IPS-18a (cell line): ENCODE measurements at regions not wholly inside any gene's neighbourhood (a gene's known extent, or its start where the extent isn't known, plus 50 kb on each side); places are given as distances from the start of the nearest gene placed in this dataset.

Experiments used
- H3K27ac ChIP-seq: one replicate; pipeline ENCODE4 v1.5.1; 2013; ENCODE audit warnings: low read length
- H3K27me3 ChIP-seq: one replicate; pipeline ENCODE4 v1.6.1; 2013; ENCODE audit warnings: mild to moderate bottlenecking, low read length; ENCODE audit not compliant: control insufficient read depth, insufficient read depth
- H3K36me3 ChIP-seq: one replicate; pipeline ENCODE4 v1.6.1; 2013; ENCODE audit warnings: low read depth, low read length; ENCODE audit not compliant: control insufficient read depth
- H3K4me1 ChIP-seq: one replicate; pipeline ENCODE4 v1.6.1; 2013; ENCODE audit warnings: low read depth, low read length; ENCODE audit not compliant: control insufficient read depth
- H3K4me3 ChIP-seq: one replicate; pipeline ENCODE4 v1.5.1; 2013; ENCODE audit warnings: low read length
- H3K9ac ChIP-seq: one replicate; pipeline ENCODE4 v1.6.1; 2013; ENCODE audit warnings: mild to moderate bottlenecking, low read length, moderate library complexity
- H3K9me3 ChIP-seq: one replicate; pipeline ENCODE4 v1.6.1; 2013; ENCODE audit warnings: low read depth, low read length; ENCODE audit not compliant: control insufficient read depth

DNA sequence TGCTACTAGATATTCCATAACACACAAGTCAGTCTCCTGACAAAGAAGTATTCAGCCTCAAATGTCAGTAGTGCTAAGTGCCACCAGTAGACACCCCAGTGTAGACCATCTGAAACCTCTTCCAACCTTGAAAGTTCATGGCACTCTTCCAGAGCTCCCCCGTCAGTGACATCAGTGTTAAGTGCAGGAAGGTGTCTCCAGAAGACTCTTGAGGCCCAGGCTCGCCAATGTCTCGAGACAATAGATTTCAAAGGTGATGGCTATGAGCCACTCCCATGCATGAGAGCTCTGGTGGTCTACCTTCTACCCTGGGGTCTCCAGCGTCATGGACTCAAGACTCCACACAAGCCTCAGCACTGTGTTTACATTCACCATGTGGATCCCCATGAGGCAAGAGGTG is 183.8 kb downstream of the SMAD2 start:
- Histone ChIP-seq H3K9me3 (no peaks in the 10 kb centered on the region), H3K4me3 (no peak overlapping the region), H3K36me3 (no peaks in the 10 kb centered on the region), H3K4me1 (peaks cover 4% of the 10 kb centered on the region), H3K9ac (no peak overlapping the region), H3K27ac (no peak overlapping the region), H3K27me3 (peaks cover 10% of the 10 kb centered on the region)

DNA sequence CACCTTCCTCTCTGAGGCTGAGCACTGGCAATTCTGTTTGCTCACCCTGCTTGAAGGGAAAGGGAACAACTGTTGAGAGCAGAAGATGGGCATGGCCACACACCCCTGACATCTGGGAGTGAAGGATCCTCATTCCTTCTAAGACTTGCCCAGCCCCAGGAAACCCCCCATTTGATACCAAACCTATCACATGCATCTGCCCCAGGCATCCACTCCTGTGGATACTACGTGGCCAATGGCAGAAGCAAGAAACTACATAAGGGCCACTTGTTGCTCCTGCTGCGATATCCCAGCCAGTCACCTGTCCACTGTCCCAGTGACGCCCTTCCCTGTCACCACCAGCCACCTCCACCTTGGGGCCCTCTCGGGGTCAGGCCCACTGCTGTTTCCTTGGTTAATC is 185.2 kb downstream of the SMAD2 start:
- Histone ChIP-seq H3K4me1 (peaks cover 4% of the 10 kb centered on the region), H3K9ac (no peak overlapping the region), H3K27me3 (peaks cover 10% of the 10 kb centered on the region), H3K9me3 (no peaks in the 10 kb centered on the region), H3K27ac (no peak overlapping the region), H3K4me3 (no peak overlapping the region), H3K36me3 (no peaks in the 10 kb centered on the region)

DNA sequence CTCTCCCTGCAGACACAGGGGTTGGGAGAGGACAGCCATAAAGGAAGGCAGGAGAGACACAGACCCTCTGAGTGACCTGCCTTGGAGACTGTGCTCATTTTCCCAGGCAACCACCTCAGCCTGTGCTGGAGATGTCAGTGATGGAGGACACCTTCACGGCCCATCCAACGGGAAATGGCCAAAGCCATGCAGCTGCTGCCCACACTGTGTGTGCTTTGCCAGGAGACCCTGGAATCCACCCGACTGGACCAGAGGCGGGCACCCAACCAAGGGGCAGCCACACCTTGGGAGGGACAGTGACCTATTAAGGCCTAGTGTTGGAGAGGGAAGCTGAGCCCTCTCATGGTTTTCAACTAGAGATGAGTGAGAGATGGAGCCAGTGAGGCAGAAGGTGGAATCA is 192.5 kb downstream of the SMAD2 start:
- H3K27me3 ChIP-seq = no peaks in the 10 kb centered on the region
- H3K9me3 ChIP-seq = no peaks in the 10 kb centered on the region
- no peak overlapping the region for H3K27ac ChIP-seq
- no peak overlapping the region for H3K9ac ChIP-seq
- H3K36me3 ChIP-seq = no peaks in the 10 kb centered on the region
- H3K4me3 ChIP-seq = no peak overlapping the region
- H3K4me1 ChIP-seq = no peaks in the 10 kb centered on the region

DNA sequence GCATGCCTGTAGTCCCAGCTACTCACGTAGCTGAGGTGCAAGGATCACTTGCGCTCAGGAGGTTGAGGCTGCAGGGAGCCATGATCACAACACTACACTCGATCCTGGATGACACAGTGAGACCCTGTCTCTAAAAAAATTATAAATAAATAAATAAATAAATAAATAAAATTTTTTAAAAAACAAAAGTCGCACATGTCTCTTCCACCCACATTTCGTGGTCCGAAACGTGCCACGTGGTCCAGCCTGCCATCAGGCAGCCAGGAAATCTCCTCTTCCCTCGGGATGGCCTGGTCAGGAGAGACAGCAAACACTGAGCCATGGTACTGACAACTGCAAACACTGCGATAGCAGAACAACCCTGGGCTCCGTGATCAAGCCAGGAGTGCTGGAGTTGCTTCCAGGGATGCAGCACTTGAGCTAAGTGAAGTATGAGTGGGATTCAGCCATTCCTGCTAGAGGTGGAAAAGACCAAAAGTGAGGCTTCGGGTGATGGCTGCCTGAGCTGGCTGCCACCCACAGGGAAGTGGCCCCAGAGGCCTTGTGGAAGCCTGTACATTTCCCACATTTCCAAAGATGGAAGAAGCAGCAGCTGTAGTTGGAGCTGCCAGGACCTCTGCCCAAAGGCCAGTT is 193.1 kb downstream of the SMAD2 start:
- Histone ChIP-seq H3K36me3 (no peaks in the 10 kb centered on the region), H3K9me3 (no peaks in the 10 kb centered on the region), H3K4me1 (no peaks in the 10 kb centered on the region), H3K4me3 (no peak overlapping the region), H3K27me3 (no peaks in the 10 kb centered on the region), H3K27ac (no peak overlapping the region), H3K9ac (no peak overlapping the region)

DNA sequence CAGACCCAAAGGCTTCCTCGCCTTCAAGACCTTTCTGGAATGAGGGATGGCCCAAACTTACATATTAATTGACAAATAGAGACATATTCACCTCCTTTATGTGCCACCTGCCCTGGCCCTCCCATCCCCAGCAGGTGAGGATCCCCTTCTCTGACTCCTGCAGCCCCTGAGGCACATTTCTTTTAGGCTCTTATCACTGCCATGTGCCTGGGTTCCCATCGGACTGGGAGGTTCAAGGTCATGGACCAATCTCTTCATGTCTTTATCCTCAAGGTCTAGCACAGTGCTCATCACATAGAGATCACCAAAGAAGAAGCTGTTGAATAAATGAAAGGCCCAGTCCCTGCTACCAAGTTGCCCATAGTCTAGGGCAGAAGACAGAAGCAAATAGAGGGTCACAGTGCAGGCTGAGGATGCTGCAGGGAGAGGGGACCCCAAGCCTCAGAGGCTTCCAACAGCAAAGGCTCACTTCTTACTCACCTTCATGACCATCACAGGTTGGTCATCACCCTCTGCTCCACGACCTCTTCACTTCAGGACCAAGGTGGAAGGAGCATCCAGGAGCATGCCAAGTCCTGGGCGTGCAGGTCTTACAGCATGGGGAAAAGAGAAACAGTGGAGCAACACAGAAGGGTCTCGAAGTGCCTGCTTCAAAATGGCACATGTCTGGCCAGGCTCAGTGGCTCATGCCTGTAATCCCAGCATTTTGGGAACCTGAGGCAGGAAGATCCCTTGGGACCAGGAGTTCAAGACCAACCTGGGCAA is 193.9 kb downstream of the SMAD2 start:
- H3K27ac ChIP-seq = no peak overlapping the region
- no peaks in the 10 kb centered on the region for H3K9me3 ChIP-seq
- H3K36me3 ChIP-seq = no peaks in the 10 kb centered on the region
- H3K9ac ChIP-seq = no peak overlapping the region
- H3K27me3 ChIP-seq = no peaks in the 10 kb centered on the region
- H3K4me3 ChIP-seq = no peak overlapping the region
- H3K4me1 ChIP-seq = no peaks in the 10 kb centered on the region

DNA sequence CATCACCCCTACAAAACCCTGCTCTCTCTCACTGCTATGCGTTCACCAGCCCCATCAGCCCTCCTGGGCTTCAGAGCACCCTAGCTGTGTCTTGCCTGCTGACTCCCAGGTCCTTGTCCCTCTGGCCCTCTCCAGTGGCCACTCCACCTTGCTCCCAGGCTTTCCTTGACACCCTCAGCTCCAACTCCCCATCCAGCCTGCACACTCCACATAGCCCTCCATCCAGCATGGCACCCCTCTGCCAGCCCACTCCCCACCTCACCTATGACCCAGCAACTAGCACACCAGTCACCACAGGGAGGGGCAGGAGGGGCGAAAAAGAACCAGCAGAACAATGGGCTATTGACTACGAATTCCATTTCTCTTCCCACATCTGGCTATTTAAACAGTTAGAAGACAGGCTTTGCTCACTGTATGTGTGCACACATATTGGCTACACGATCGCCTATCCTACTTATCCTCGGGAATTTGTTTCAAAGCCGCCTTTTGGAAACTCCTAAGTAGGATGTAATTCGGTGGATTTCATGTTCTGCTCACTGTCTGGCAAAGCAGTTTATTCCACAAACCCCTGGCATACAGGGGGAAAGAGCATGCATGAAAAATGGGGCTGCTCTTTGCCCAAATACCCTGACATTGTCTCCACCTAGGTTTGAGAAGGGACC is 195.3 kb downstream of the SMAD2 start:
- H3K27me3 ChIP-seq = no peaks in the 10 kb centered on the region
- H3K4me1 ChIP-seq = no peaks in the 10 kb centered on the region
- H3K27ac ChIP-seq = no peak overlapping the region
- H3K9me3 ChIP-seq = no peaks in the 10 kb centered on the region
- H3K4me3 ChIP-seq = no peak overlapping the region
- no peak overlapping the region for H3K9ac ChIP-seq
- no peaks in the 10 kb centered on the region for H3K36me3 ChIP-seq

DNA sequence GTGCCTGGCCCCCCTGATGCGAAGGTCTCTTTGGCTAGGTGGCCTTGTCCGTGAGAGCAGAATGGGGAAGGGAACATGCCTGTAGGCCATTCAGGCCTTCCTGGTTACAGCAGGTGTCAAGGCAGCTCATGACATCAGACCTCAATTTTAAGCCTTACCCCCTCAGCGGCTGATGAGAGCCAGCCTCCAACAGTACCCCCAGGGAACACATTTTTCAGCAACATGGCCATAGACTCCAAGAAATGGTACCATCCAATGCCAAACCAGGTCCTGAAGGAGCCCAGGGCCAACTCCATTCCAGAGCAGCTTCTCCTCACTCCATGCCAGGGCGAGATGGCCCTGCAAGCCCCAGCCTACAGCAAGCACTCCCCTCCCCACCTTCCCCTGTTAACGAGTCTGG is 199.2 kb downstream of the SMAD2 start:
- Histone ChIP-seq H3K9ac (no peak overlapping the region), H3K9me3 (no peaks in the 10 kb centered on the region), H3K27me3 (no peaks in the 10 kb centered on the region), H3K27ac (no peak overlapping the region), H3K36me3 (no peaks in the 10 kb centered on the region), H3K4me1 (no peaks in the 10 kb centered on the region), H3K4me3 (no peak overlapping the region)

DNA sequence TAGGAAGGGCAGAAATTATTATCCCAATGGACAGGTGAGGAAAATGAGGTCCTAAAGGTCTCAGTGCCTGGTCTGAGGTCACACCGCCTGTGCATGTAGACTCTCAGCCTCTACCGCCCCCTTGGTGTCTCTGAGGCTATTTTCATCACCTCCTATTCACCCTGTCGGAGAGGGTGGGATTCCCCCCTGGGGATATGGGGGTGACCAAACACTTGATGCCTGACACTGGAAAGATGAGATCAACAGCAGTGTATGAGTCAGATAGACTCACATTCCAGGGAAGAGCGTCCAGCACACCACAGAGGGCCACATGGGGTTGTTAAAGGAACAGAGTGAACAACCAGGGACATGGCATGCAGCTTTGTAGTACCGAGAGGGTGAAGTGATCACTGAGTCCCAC is 199.7 kb downstream of the SMAD2 start:
- no peak overlapping the region for H3K4me3 ChIP-seq
- H3K27me3 ChIP-seq = no peaks in the 10 kb centered on the region
- H3K36me3 ChIP-seq = no peaks in the 10 kb centered on the region
- H3K9me3 ChIP-seq = no peaks in the 10 kb centered on the region
- H3K27ac ChIP-seq = no peak overlapping the region
- no peak overlapping the region for H3K9ac ChIP-seq
- no peaks in the 10 kb centered on the region for H3K4me1 ChIP-seq

DNA sequence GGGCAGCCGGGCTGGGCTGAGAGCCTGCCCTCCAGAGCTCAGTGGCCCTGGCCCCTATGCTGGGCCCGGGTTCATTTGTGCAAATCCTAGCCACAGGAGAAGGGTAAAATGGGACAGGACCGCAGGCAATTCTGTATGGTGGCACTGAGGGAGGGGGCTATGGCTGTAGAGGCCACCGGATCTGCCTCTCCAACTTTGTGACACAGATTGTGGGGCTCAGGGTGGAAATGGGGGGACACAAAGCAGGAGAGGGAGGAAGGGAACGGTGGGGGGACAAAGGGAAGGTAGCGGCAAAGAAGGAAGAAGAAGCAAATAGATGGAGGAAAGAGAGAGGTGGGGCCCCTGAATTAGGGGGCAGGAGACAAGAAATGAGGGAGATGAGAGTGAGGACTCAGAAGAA is 201.1 kb downstream of the SMAD2 start:
- Histone ChIP-seq H3K27me3 (no peaks in the 10 kb centered on the region), H3K4me1 (no peaks in the 10 kb centered on the region)

DNA sequence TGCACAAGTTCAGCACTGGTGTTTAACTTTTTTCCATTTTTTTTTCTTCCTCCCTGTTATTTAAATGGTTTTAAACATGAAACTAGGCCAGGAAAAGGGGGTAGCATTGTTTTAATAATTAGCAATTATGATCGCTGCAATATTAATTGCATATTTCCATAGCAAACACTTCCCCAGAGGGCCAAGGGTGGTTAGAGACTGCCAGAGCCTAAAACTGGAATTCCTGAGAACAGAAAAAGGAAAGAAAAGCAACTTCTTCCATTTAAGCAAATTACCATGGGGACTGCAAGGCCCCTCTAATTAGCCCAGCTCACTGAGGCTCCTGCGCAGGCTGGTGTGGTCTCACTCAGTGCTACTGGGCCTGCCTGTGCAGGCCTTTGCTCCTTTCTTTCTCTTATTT is 201.5 kb downstream of the SMAD2 start:
- no peaks in the 10 kb centered on the region for H3K36me3 ChIP-seq
- H3K9me3 ChIP-seq = no peaks in the 10 kb centered on the region
- H3K27ac ChIP-seq = no peak overlapping the region
- H3K9ac ChIP-seq = no peak overlapping the region
- no peaks in the 10 kb centered on the region for H3K27me3 ChIP-seq
- no peaks in the 10 kb centered on the region for H3K4me1 ChIP-seq
- no peak overlapping the region for H3K4me3 ChIP-seq

More for the DNA sequence above, 201.1 kb downstream of the SMAD2 start:
- H3K9ac ChIP-seq = no peak overlapping the region
- no peaks in the 10 kb centered on the region for H3K36me3 ChIP-seq
- H3K9me3 ChIP-seq = no peaks in the 10 kb centered on the region
- no peak overlapping the region for H3K27ac ChIP-seq
- no peak overlapping the region for H3K4me3 ChIP-seq

DNA sequence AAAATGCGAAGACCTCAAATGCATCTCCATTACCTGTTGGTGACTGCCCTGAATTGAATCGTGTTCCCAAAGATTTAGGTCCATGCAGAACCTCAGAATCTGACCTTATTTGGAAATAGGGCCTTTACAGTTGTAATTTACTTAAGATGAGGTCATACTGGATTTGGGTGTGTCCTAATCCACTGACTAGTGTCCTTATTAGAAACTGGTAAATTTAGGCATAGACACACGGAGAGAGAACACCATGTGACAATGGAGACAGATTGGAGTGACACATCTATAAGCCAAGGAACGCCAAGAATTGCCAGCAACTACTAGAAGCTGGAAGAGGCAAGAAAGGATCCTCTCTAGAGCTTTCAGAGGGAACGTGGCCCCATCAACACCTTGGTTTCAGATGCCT is 203.1 kb downstream of the SMAD2 start:
- H3K4me3 ChIP-seq = no peak overlapping the region
- H3K9me3 ChIP-seq = no peaks in the 10 kb centered on the region
- no peaks in the 10 kb centered on the region for H3K36me3 ChIP-seq
- no peak overlapping the region for H3K9ac ChIP-seq
- H3K4me1 ChIP-seq = no peaks in the 10 kb centered on the region
- H3K27me3 ChIP-seq = no peaks in the 10 kb centered on the region
- H3K27ac ChIP-seq = no peak overlapping the region

DNA sequence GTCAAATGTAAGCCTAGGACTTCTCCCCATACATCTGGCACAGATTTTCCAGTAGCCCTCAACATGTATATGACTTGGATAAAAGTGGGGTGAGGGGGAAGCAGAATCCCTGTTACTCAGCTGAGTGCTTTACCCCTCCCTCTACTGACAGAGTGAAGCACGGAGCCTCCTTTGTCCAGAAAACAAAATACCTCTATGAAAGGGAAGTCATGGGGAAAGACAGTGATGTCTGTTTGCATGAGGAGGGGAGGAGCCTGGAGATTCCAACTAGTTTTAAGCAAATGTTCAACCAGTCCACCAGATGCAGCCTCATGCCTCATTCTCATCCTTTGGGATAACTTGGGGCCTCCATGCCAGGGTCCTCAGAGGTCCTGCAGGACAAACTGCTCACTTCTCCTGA is 203.9 kb downstream of the SMAD2 start:
- Histone ChIP-seq H3K4me1 (no peaks in the 10 kb centered on the region), H3K27me3 (no peaks in the 10 kb centered on the region), H3K36me3 (no peaks in the 10 kb centered on the region), H3K4me3 (no peak overlapping the region), H3K9me3 (no peaks in the 10 kb centered on the region), H3K9ac (no peak overlapping the region), H3K27ac (no peak overlapping the region)
